Adrenal gland (tissue), 9 donors: ENCODE measurements at regions not wholly inside any gene's neighbourhood (a gene's known extent, or its start where the extent isn't known, plus 50 kb on each side); places are given as distances from the start of the nearest gene placed in this dataset.

Experiments
- DNase-seq, 7 donors: peaks; one replicate each; pipeline ENCODE4 v3.0.0-alpha.2; 2019 to 2020
- H3K27ac ChIP-seq, 5 donors: fragments of 200-600 bp; sonication (generic) in 4 of 5; 1 replicate in 3 of 5; 2 replicates in 2 of 5; pipeline versions ENCODE4 v1.5.1 to v1.8.0; 2016 to 2020; ENCODE audit warnings: mild to moderate bottlenecking in 1 of 5
- H3K27me3 ChIP-seq: fragments of 200-600 bp; 2 replicates; pipeline ENCODE4 v1.8.0; 2021
- H3K36me3 ChIP-seq, 2 donors: fragments of 200-600 bp; replicated peaks in 1 of 2; 1 replicate in 1 of 2; 2 replicates in 1 of 2; pipeline versions ENCODE4 v1.5.1 to v1.8.0; 2018 to 2022
- H3K4me1 ChIP-seq, 2 donors: fragments of 200-600 bp; replicated peaks in 1 of 2; 1 replicate in 1 of 2; 2 replicates in 1 of 2; pipeline versions ENCODE4 v1.5.1 to v1.8.0; 2018 to 2021
- H3K4me3 ChIP-seq, 4 donors: fragments of 200-600 bp; sonication (generic) in 3 of 4; one replicate each; pipeline ENCODE4 v1.5.1; 2016 to 2018
- H3K9me3 ChIP-seq, 3 donors: fragments of 200-600 bp; sonication (generic) in 1 of 3; replicated peaks in 1 of 3; 1 replicate in 2 of 3; 2 replicates in 1 of 3; pipeline versions ENCODE4 v1.5.1 to v1.8.0; 2016 to 2021
- POLR2A ChIP-seq, 2 donors: fragments of 450-650 bp; IDR thresholded peaks; one replicate each; pipeline ENCODE4 v1.6.1; 2017; ENCODE audit warnings: antibody characterized with exemption in 2 of 2, mild to moderate bottlenecking in 2 of 2, moderate library complexity in 1 of 2
- WGBS, 4 donors: extraction: QIAGEN DNeasy Blood & Tissue Kit in 2 of 4; methylation state at CpG; one replicate each; pipeline versions ENCODE4 v1.1.5 to v1.1.7; 2013 to 2017; 5-methylcytosine and 5-hydroxymethylcytosine counted together
- intact Hi-C, 2 donors: fragments of 100-400 bp; cut with DNase I; formaldehyde crosslinking; loops; one replicate each; pipeline versions ENCODE4 v1.14.1 to v1.15.0; 2022 to 2023
- TF ChIP-seq, protein P1 (sequence below), 6 experiments: fragments of 450-650 bp in 4 of 6; fragments of 200-600 bp in 2 of 6; sonication (generic) in 1 of 6; IDR thresholded peaks; 1 replicate in 5 of 6; 2 replicates in 1 of 6; pipeline versions ENCODE4 v1.5.1 to v1.8.0; 2016 to 2021; ENCODE audit warnings: antibody characterized with exemption in 6 of 6, mild to moderate bottlenecking in 2 of 6, moderate library complexity in 1 of 6
- donor health status: healthy with polysubstance abuse.
- donor health status: Bipolar disorder and iron deficiency.
- donor health status: DM: yes; HTN: yes; CAD: no.
- donor health status: DM: no; HTN: no; CAD: no.
- donor health status: DM: no; HTN: no; CAD: no.

DNA sequence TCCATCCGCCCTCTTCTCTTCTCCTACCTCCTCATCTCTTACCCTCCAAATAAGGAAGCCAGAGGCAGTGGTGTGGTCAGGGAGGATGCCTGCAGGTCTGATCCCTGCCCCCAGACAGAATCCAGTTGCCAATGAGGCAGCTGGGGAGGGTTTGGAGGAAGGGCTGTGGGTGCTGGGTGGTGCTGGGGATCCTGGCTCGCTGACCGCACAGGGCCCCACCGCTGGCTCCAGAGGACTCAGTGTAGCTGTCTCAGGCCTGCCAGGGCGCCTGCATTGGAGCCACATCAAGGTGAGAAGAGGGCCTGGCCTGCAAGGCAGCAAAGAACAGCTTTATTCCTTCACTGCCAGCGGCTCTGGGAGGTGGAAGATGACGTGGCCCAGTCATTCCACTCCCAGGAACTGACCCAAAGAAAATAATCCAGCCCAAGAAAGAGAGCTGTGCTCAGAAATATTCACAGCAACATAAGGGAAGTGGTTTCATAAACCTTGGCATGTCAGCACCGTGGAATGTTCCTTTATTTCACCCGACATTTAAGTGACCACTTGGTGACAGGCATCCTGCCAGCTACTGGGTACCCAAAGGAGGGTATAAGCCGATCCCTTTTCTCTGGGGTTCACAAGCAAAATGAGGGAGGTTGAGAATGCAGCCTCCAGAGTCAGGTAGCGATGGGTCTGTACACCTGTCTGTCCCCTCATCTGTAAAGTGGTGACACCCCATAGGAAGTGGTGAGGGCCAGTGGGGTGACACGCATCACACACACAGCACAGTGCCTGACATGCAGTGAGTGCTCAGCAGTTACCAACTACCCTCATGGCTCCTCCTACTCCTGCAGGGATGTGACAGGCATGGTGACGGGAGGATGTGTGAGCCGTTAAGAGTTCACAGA lies 125.1 kb downstream of the SNX5 start:
- DNase-seq = peak in 6 of 7 donors; percentile 20 to 65 (median 40)
- H3K36me3 ChIP-seq = no peaks in the 10 kb centered on the region
- no peak overlapping the region for H3K4me3 ChIP-seq
- H3K27ac ChIP-seq = peak overlapping the region in 4 of 5 donors; percentile 11 to 86 (median 50)
- no peak for TF ChIP-seq POLR2A (IDR thresholded peaks at IDR 0.05)
- TF ChIP-seq, protein P1, sequence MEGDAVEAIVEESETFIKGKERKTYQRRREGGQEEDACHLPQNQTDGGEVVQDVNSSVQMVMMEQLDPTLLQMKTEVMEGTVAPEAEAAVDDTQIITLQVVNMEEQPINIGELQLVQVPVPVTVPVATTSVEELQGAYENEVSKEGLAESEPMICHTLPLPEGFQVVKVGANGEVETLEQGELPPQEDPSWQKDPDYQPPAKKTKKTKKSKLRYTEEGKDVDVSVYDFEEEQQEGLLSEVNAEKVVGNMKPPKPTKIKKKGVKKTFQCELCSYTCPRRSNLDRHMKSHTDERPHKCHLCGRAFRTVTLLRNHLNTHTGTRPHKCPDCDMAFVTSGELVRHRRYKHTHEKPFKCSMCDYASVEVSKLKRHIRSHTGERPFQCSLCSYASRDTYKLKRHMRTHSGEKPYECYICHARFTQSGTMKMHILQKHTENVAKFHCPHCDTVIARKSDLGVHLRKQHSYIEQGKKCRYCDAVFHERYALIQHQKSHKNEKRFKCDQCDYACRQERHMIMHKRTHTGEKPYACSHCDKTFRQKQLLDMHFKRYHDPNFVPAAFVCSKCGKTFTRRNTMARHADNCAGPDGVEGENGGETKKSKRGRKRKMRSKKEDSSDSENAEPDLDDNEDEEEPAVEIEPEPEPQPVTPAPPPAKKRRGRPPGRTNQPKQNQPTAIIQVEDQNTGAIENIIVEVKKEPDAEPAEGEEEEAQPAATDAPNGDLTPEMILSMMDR (IDR thresholded peaks at IDR 0.05) = no peak
- no peaks in the 10 kb centered on the region for H3K27me3 ChIP-seq
- intact Hi-C loops = no loop called here
- 66 to 76% (median 70%) methylated on average over 14 of the region's 14 CpGs for WGBS, 4 donors
- peaks cover 0 to 18% of the 10 kb centered on the region in 2 donors for H3K4me1 ChIP-seq
- no peaks in the 10 kb centered on the region for H3K9me3 ChIP-seq

GRCh38 chr20:17841751-17842215 lies 126.8 kb downstream of the SNX5 start:
- TF ChIP-seq POLR2A (IDR thresholded peaks at IDR 0.05) = no peak
- TF ChIP-seq, protein P1 (IDR thresholded peaks at IDR 0.05) = no peak
- Histone ChIP-seq H3K4me3 (no peak overlapping the region), H3K4me1 (peaks cover 0 to 24% of the 10 kb centered on the region in 2 donors), H3K9me3 (no peaks in the 10 kb centered on the region), H3K36me3 (no peaks in the 10 kb centered on the region), H3K27me3 (no peaks in the 10 kb centered on the region), H3K27ac (peak overlapping the region in 4 of 5 donors; percentile 6 to 86 (median 38))
- intact Hi-C loops = no loop called here
- WGBS, 4 donors = 43 to 62% (median 44%) methylated on average over 13 of the region's 13 CpGs
- DNase-seq = peak in 6 of 7 donors; percentile 49 to 78 (median 60)

DNA sequence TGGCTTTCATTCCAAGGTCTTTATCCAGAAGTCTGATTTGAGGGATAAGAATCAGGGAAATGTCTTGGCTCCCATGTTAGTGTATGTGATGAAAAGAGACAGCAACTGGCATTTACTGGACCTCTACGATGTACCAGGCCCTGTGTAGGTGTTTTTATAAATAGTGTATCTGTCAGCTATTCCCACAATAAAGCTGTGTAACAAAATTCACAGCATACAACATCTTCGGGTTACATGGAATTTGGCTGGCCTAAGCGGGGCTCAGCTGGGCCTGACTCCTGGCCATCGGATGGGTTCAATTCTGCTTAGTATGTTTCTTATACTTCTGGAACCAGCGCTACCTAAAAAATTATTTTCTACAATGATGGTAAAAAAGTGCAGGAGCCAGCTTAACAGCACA lies 128.2 kb downstream of the SNX5 start:
- Histone ChIP-seq H3K9me3 (no peaks in the 10 kb centered on the region), H3K4me1 (peaks cover 3 to 24% of the 10 kb centered on the region in 2 donors), H3K27ac (no peak overlapping the region), H3K4me3 (no peak overlapping the region), H3K36me3 (no peaks in the 10 kb centered on the region), H3K27me3 (no peaks in the 10 kb centered on the region)
- intact Hi-C loops = no loop called here
- TF ChIP-seq POLR2A (IDR thresholded peaks at IDR 0.05) = no peak
- TF ChIP-seq, protein P1 (IDR thresholded peaks at IDR 0.05) = no peak
- 95 to 98% (median 95%) methylated on average over 5 of the region's 5 CpGs for WGBS, 4 donors
- no peak for DNase-seq

DNA sequence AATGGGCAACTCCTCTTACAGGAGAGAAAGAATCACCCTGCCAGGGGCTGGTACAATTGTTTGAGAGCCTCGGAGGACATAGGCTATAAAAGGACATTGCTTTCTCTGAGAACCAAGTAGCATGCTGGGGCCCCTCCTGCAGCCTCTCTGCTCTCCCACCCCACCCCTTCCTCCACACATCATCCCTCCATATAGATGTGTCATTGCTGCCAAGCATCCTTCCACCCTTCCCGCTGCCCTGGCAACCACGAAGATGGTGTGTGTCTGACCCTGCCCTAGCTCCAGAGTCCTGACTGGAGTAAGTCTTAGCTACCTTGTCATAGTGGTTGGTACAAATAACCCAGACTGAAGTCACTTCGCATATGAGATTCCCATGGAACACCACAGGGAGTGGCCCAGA lies 129.7 kb downstream of the SNX5 start:
- Histone ChIP-seq H3K27ac (no peak overlapping the region), H3K4me1 (peaks cover 5 to 31% of the 10 kb centered on the region in 2 donors), H3K9me3 (no peaks in the 10 kb centered on the region), H3K36me3 (no peaks in the 10 kb centered on the region), H3K4me3 (no peak overlapping the region), H3K27me3 (no peaks in the 10 kb centered on the region)
- intact Hi-C loops = no loop called here
- no peak for TF ChIP-seq POLR2A (IDR thresholded peaks at IDR 0.05)
- TF ChIP-seq, protein P1 (IDR thresholded peaks at IDR 0.05) = no peak
- no peak for DNase-seq
- 80 to 90% (median 88%) methylated on average over 4 of the region's 4 CpGs for WGBS, 4 donors
